ENCODE measurements at regions not wholly inside any gene's neighbourhood (a gene's known extent, or its start where the extent isn't known, plus 50 kb on each side); places are given as distances from the start of the nearest gene placed in this dataset.

DNA sequence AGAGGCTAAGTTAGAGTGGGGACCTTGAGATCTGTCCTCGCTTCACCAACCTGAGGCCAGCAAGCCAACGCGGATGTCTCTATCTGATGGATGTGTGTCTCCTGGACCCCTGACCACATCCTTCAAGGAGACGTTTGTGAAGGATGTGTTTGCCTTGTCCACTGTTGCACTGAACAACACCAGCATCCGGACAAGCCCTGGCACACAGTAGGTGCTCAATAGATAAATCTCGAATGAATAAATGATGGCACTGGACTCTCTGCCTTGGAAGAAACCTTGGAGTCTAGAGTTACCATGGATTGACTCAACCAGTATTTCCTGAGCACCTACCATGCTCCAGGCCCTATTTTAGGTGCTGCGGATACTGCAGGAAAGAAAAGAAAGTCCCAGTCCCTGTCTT lies 97.7 kb upstream of the PTPN1 start:
- DNase-seq = no peak

DNA sequence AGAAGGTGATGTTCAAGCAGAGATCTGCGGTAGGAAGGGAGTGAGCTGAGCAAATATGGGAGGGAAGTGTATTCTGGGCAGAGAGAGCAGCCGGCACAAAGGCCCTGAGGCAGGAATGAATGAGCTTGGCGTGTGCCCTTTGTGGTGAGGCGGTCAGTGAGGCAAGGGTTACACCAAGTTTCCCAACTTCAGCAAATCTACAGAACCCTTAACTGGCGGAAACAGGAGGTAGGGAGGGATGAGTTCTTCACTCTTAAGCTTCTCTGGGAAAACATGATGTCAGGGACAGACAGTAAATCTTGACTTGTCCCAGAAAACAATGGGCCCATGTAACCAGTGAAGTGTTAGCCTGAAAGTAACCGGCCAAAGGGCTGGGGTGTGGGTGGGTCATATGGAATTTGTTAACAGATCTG lies 97.1 kb upstream of the PTPN1 start:
- DNase-seq = no peak

DNA sequence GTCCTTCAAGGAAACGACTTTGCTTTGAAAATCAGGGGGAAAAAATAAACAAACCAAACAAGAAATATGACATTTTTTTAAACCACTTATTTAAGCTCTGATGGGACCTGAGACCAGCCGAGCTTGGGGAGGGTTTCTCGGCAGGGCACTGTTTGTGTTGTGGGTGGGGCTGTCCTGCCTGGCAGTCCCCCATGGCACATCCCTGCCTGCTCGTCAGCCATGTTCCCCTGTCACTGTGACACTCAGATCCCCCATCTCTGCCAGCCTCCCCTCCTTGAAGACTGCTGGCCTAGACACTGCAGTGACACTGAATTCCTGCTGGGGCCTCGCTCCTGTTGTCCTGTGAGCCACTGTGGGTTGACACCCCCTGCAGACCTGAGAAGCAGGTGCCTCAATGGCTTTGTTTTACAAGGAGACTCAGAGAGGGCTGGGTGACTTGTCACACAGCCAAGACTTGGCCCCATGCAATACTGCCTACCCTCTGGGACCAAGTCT lies 95.1 kb upstream of the PTPN1 start:
- DNase-seq = no peak

DNA sequence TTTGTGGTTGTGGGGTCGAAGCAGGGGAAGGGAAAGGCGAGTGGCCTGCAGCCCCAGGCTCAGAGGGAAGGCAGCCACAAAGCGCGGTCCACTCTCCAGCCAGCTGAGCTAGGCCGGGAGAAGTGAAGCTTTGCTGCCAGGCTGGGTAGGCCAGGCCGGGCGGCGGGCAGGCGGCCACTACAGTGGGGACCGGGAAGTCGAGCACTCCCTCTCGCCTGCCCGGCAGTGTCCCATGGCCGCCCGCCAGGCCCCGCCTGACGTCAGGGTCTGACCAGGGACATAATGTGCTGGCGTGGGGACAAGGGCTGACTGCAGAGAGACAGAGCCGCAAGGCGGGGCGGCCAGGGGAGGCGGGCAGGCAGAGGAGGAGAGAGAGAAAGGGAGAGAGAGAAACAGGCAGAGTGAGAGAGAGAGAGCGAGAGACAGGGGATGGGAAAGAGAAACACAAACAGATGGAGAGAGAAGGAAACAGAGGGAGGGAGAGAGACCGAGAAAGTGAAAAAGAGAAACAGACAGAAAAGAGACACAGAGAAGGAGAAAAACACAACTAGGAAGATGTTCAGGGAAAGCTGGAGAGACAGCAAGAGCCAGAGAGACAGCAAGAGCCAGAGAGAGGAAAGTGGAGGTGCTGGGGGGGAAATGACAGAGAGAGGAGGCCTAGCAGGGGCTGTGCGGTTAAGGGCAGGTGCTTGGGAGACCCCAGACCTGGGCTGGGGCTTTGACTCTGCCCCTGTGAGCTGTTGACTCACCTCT lies 94.5 kb upstream of the PTPN1 start:
- DNase-seq = no peak

DNA sequence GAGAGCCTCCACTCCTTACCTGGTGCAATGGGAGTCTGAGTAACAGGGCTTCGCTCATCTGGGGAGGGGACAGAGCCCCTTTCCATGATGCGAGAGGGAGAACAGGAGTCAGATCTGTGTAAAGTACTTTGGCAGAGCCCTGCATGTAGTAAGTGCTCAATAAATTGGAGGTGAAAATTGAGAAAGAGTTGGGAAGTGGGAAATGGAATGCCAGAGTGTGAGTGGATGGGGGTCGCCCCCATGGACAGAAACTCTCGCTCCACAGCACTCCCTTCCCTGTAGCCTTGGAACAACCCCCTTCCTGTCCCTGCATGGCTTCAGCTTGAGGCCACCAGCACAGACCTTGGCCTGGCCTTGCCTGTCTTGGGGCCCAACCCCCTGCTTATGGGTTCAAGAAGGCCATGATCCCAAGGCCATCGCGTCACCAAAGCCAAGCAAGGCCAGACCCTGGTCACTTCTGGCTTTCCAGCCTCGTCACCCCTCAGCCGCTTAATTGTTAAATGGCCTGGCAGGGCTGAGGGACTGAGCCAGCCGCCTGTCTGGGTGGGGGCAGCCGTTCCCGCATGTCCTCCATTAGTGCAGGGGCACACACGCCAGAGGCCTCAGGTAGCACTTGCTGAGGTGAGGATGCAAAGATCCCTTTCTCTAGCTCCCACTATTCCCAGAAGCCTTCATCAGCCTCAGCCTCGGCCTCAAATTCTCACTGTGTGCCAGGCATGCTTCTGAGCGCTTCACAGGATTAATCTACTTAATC lies 93.7 kb upstream of the PTPN1 start:
- no peak for DNase-seq

DNA sequence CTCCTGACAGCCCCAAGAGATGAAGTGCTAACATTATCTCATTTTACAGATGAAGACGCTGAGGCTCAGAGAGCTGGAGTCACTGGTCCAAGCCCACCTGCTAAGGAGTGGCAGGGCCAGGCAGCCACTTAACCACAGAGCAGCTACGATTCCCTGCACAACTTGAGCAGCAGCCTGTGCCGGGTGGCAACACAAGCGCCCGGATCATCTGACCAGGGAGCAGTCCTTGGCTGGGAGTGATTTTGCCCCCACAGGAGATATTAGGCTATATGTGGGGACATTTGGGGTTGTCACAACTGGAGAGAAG lies 93.2 kb upstream of the PTPN1 start:
- no peak for DNase-seq

DNA sequence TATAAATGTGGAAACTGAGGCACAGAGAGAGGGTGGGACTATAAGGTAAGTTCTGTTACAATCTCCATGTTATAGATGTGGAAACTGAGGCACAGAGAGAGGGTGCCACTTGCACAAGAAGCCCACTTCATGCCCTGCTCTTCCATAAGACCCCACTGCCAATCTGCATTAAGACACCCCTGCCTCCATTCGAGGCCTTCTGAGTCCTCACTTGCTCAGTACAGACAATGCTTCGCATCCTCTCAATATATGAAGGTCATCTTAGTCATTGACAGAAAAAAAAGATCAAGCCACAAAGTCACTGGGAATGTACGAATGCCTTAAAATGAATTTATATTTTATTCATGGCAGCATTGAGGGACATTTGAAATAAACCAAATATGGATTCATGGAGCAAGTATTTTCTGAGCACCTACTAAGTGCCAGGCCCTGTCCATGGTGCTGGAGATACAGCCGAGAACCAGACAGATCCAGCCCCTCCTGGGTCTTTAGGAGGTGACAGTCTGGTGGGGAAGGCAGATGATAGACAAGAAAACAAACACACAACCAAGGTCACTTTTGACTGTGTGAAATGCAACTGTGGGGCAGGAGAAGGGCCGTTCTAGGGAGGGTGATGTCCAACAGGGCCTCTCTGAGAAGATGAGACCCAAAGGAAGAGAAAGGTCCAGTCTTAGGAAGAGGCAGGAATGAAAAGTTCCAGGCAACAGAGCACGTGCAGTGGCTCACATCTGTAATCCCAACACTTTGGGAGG lies 92.5 kb upstream of the PTPN1 start:
- no peak for DNase-seq

DNA sequence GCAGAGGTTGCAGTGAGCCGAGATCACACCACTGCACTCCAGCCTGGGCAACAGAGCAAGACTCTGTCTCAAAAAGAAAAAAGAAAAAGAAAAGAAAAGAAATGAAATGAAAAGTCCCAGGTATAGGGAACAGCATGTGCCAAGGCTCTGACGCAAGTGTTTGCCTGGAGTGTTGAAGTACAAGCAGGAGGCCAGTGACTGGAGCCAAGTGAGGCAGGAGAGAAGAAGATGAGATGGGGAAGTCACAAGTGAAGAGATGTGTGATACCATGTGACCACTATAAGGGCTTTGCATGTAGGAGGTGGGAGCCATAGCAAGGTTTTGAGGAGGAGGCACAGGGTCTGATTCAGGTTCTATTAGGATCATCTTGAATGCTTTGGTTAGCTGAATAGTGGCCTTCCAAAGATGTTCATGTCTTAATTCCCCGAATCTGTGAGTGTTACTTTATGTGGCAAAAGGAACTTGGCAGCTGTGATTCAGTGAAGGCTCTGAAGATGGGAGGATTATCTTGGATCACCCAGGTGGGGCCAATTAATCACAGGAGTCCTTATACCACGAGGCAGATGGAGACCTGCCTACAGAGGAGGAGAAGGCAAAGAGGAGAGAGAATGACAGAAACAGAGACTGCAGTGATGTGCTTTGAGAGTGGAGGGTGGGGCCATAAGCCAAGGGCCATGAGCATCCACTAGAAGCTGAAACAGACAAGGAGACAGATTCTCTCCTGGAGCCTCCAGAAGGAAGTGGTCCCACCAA lies 91.1 kb upstream of the PTPN1 start:
- no peak for DNase-seq

DNA sequence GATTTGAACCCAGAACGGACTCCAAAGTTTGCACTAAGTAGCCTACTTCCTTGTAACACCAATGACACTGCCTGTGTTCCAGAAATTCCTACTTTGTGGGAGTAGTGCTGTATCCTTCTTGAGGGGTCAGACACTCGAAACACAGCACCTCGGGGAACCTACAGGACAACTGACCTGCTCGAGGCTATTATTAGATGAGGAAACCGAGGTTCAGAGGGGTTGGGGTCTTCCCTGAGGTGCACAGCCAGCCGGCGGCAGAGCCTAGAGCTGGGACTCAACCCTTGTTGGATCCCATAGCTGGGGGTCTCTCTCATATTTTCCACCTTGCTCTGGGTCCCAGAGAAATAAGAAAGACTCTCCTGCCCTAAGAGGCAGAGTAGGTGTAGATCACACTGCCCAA lies 89.8 kb upstream of the PTPN1 start:
- no peak for DNase-seq

DNA sequence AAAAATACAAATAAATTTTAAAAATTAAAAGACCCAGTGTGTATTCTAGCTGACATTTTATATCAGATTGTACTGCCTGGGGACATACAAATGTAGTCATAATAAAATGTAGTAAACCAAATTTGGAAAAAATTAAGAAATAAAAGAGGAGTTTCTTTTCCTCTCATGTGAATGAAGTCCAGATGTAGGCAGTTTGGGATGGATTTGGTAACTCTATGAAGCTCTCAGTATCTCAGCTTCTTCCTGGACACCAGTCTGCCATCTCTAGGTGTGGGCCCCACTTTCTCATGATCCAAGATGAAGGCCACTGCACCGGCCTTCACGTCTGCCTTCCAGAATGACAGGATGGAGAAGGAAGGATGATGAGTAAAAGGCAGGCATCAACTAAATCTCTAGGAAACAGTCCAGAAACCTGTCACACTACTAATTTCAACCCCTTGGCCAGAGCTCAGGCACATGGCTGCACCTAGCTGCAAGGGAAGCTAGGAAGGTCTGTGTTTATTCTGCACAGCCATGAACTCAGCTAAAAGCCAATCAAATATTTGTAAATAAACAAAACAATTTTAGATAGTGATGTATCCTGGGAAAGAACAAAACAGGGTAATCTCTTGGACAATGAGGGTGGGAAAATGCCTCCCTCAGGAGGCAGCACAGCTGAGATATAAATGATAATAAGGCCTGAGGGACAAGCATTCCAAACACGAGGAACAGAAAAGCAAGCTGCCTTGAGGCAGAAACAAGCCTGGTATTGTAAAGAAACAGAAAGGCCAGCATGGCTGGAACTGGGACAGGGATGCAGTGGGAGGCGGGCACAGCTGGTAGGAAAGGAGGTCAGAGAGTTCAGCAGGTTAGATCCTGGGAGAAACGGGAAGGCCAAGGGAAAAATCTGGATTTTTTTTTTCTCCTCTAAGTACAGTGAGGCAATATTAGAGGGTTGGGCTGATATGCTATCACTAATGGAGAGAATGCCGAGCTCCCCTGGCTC lies 88.5 kb upstream of the PTPN1 start:
- DNase-seq = no peak

DNA sequence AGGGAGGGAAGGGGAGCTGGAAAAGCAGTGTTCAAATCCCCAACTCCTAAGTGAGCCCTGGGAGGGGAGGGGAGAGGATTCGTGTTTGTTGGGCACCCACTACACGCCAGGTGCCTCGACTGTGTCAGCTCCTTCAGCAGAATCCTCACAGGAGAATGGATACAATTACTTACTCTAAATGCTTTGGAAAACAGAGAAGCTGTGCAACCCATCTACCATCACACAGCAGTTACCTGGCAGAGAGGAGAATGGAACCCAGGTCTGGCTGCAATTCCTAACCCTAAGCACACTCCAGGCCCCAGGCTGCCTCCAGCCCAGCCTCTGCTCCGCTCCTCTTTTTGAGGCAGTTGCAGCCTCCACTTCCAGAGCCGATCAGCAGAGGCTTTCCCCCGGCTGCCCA lies 86.4 kb upstream of the PTPN1 start:
- DNase-seq = no peak

DNA sequence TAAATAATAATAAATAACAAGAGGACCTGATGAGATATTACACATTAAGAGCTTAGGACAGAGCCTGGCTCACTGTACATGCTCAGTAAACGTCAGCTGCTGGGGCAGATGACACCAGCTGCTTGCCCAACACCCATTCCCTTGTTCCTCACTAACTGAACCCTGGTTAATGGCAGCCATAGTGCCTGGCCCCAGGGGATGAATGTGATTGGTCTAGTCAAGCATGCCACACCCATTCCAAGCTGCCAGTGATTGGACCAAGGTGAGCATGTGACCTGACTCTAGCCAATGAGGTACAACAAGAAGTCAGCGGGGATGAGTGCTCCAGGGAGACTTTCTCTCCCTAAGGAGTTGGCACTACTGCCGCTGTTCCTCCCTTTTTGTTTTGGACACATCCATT lies 85.1 kb upstream of the PTPN1 start:
- no peak for DNase-seq

DNA sequence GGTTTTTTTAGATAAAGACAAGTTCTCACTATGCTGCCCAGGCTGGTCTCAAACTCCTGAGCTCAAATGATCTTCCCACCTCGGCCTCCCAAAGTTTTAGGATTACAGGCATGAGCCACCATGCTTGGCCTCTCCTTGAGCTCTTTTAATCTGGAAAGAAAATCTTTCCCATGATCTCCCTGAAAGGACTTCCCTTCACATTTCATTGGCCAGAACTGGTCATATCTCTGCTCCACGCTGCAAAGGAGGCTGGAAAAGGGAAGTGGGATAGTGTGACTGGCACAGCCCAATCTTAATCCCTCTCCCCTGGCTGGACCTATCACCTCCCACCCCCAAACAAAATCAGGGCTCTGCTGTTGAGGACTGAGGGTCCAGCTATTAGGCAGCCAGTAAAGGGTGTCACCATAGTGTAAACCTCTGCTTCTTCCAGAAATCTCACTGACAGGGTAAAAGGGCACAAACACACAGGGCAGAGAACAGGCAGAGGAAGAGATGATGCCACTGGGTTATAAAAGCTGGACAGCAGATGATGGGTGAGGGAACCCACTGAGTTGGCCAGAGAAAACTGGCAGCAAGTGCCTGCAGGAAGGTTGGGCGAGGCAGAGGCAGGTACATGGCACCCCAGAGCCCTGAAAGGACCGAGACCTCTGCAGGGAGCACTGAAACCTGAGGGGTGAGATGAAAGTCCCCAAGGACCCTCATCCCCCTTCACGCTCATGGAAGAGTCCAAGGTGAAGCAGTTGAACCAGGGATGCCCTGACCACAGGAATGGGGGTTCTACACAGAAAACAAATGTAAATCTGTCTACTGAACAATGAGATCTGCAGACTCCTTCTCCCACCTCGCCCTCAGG lies 83.1 kb upstream of the PTPN1 start:
- no peak for DNase-seq

DNA sequence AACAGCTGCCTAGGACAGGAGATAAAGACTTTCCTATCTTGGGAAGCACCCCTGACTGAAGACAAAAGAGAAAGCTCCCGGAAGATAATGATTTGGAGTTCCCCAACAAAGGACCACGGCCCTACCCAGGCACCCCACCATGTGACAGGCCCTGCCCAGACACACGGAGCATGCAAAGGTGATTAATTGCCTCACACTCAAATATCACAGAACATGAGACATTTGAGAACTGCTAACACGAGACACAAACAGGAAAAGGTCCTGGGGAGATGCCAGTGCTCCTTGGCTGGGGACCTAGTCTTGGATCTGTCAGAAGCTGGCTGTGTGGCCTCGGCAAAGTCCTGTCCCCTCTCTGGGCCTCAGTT lies 82.5 kb upstream of the PTPN1 start:
- no peak for DNase-seq

DNA sequence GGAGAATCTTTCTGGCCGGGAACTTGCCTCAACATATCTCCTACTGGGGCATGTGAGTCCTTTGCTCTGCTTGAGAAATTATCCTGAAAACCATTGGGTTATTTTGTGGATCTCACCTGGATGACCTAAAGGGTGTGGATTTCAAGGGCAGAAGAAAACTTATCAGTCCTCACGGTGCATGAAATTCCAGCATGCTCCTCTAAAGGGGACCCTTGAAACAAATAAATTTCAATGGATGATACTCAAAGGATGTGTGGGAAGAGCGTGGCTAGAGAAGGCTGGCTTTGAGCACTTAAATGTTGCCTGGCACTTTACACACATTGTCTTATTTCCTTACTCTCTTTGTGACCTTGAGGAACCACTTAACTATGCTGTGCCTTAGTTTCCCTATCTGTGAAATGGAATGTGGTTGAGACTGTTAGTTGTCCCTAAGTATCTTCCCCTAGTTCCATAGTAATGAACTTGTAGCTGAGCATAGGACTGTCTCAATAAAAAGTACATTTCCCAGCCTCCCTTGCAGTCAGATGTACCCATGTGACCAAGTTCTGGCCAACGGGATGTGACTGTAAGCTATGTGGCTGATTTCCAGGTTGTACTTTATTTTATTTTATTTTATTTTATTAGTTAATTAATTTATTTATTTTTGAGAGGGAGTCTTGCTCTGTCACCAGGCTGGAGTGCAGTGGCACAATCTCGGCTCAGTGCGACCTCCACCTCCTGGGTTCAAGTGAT lies 81.9 kb upstream of the PTPN1 start:
- DNase-seq = no peak

DNA sequence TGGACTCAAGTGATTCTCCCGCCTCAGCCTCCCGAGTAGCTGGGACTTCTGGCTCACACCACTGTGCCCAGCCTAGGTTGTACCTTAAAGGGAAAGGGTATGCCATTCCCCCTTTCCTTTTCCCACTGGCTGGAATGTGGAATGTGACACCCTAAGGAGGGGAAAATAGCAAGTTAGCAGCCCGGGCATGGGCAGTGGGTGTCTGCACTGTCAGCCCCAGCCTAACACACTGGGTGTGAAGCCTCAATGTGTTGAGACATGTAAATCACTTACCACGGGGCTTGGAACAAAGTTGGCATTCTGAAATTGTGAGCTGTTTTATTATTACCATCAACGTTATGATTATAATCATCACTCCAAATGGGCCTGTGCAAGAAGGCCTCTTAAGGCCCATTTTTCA lies 80.8 kb upstream of the PTPN1 start:
- no peak for DNase-seq

DNA sequence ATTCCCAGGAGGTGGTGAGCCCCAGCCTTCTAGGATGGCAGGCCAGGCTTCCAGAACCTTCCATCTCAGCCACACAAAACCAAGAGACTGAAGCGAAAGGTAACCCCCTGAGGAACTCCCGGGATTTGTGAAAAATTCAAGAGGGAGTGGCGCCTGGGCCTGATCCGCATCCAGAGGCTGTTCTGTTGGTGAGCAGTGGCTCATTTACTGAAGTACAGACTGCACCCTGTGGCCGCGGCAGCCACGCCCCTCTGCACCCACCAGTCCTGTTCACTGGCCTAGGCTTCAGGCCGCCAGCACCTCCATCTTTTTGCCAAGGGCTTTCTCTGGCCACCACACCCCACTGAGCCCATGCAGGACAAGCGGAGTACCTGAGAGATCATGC lies 79.1 kb upstream of the PTPN1 start:
- no peak for DNase-seq

DNA sequence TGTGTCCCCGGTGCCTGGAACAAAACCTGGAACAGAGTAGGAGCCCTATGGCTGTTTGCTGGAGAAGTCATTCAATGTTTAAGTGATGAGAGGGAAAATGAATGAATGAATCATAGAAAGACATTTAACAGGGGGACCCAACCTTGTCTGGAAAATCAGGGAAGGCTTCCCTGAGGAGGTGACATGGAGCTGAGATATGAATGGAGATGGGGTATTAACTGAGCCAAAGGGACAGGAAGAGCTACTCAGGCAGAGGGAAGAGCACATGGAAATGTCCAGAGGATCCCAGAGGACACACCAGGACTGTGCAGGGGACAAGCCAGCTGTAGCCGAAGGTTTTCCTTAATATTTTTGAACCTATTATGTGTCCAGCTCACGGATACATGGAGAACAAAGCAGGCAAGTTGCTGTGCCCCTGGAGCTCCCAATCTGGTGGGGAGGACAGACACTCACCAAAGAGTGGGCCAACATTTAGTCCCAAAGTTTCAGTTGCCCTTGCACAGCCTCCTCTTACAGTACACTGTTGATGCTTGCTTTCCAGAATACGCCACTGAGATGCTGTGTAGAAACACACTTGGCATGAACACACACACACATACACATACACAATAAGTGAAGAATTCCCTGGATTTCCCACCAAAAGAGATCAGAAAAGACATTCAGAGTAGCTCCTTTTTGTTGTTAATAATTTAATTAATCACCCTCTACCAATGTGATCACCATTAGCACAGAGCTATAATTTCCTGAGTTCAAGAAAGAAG lies 77.0 kb upstream of the PTPN1 start:
- no peak for DNase-seq

DNA sequence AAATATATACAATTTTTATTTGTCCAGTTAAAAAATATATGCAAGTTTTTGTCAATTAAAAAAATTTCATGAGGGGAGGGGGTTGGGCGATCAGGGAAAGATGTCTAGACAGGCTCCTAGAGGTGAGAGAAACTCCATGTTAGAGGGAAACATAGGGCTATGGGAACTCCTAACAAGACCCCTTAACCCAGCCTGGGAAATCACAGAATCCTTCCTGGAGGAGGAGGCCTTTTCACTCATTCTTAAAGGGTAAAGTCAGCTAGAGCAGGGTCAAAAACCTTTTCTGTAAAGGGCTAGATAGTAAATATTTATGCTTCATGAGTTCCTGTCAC lies 75.9 kb upstream of the PTPN1 start:
- DNase-seq = no peak
